ENCODE measurements at regions not wholly inside any gene's neighbourhood (a gene's known extent, or its start where the extent isn't known, plus 50 kb on each side); places are given as distances from the start of the nearest gene placed in this dataset.

DNA sequence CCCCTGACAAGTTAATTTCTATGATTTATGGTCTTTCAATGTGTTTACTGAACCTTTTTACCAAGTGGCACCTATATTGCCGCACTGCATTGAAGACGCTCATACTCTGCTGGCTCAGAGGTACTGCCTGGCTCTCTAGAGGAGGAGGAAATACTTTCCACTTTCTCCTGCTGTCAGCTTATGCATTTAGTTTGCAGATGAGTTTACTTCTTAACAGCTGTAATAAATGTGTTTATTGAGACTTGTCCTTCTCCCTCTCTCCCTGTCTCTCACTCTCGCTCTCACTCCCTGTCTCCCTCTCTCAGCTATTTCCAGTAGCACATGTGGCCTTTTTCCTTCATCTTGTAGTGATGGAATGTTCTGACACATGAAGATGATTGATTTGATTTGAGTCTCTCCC is 60.3 kb upstream of the SPATA13 start:
- Histone ChIP-seq H3K4me2 (ENCODE audit: low read length) (no peak overlapping the region), H4K20me1 (ENCODE audit: insufficient read depth, low read length) (no peaks in the 10 kb centered on the region), H3K9me3 (ENCODE audit: insufficient read depth, low read depth, low read length) (no peaks in the 10 kb centered on the region), H3K36me3 (ENCODE audit: insufficient read depth, low read length) (no peaks in the 10 kb centered on the region), H3K27ac (ENCODE audit: low read depth, low read length) (no peak overlapping the region), H3K79me2 (ENCODE audit: insufficient read depth, low read length) (no peaks in the 10 kb centered on the region), H3K4me1 (ENCODE audit: insufficient read depth, low read length) (no peaks in the 10 kb centered on the region), H3K9ac (ENCODE audit: low read length) (no peak overlapping the region), H3K4me3 (ENCODE audit: insufficient read depth, low read depth, low read length) (no peak overlapping the region), H2AFZ (ENCODE audit: low read depth, low read length) (no peak overlapping the region), H3K27me3 (ENCODE audit: insufficient read depth, low read length) (peaks cover 5% of the 10 kb centered on the region)
- no peaks in the 10 kb centered on the region for H3K36me3 Mint-ChIP-seq (ENCODE audit: low read depth, unreplicated experiment)
- no peaks in the 10 kb centered on the region for H3K27me3 Mint-ChIP-seq (ENCODE audit: low read depth, unreplicated experiment)
- peaks cover 15% of the 10 kb centered on the region for H3K4me1 Mint-ChIP-seq (ENCODE audit: low read depth, unreplicated experiment)
- no peak for FAIRE-seq
- H3K4me3 Mint-ChIP-seq (ENCODE audit: unreplicated experiment): no peak overlapping the region
- no peak for DNase-seq (ENCODE audit: low read depth)
- H3K27ac Mint-ChIP-seq (ENCODE audit: unreplicated experiment): no peak overlapping the region
- H3K9me3 Mint-ChIP-seq (ENCODE audit: unreplicated experiment): no peaks in the 10 kb centered on the region
- TF ChIP-seq CTCF (IDR thresholded peaks at IDR 0.05; ENCODE audit: insufficient read depth, low read depth, low read length) (no peak), EZH2 (IDR thresholded peaks at IDR 0.05; ENCODE audit: insufficient read depth, low read length) (no peak)

DNA sequence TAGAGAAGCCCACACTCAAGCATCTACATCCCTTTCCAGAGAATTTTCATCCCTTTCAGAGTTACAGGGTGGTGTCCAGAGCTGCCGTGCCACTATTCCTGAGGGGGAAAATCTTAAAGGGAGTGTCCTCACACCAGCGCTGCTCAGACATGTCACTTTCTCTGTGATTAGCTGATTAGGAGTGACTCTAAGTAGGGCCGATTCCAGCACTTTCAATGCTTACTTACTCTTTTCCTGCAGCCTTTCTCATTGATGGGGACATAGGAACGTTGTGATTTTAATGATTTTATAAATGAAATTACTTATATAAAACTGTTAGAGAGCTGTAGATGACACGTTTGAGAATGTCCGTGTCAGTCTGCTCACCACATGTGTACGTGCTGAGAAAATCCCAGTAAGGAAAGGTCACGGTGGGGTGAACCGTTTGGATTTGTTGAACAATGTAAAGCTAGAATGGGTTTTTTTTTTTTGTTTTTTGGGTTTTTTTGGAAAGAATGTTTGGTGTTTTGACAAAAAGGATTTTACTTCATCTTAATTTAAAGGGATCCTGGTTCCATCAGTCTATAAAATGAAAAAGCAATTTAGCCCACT is 56.6 kb upstream of the SPATA13 start:
- H3K4me3 Mint-ChIP-seq (ENCODE audit: unreplicated experiment): no peak overlapping the region
- H3K36me3 ChIP-seq (ENCODE audit: insufficient read depth, low read length): no peaks in the 10 kb centered on the region
- no peaks in the 10 kb centered on the region for H3K36me3 Mint-ChIP-seq (ENCODE audit: low read depth, unreplicated experiment)
- H3K4me1 ChIP-seq (ENCODE audit: insufficient read depth, low read length): peaks cover 4% of the 10 kb centered on the region
- no peak overlapping the region for H3K27ac Mint-ChIP-seq (ENCODE audit: unreplicated experiment)
- H3K4me3 ChIP-seq (ENCODE audit: insufficient read depth, low read depth, low read length): no peak overlapping the region
- TF ChIP-seq CTCF (IDR thresholded peaks at IDR 0.05; ENCODE audit: insufficient read depth, low read depth, low read length): no peak
- TF ChIP-seq EZH2 (IDR thresholded peaks at IDR 0.05; ENCODE audit: insufficient read depth, low read length): no peak
- peaks cover 2% of the 10 kb centered on the region for H3K27me3 Mint-ChIP-seq (ENCODE audit: low read depth, unreplicated experiment)
- DNase-seq (ENCODE audit: low read depth): no peak
- H3K4me2 ChIP-seq (ENCODE audit: low read length): no peak overlapping the region
- H3K27me3 ChIP-seq (ENCODE audit: insufficient read depth, low read length): peaks cover 5% of the 10 kb centered on the region
- H3K9ac ChIP-seq (ENCODE audit: low read length): no peak overlapping the region
- no peaks in the 10 kb centered on the region for H3K9me3 ChIP-seq (ENCODE audit: insufficient read depth, low read depth, low read length)
- H4K20me1 ChIP-seq (ENCODE audit: insufficient read depth, low read length): no peaks in the 10 kb centered on the region
- H3K79me2 ChIP-seq (ENCODE audit: insufficient read depth, low read length): no peaks in the 10 kb centered on the region
- no peak overlapping the region for H2AFZ ChIP-seq (ENCODE audit: low read depth, low read length)
- no peak overlapping the region for H3K27ac ChIP-seq (ENCODE audit: low read depth, low read length)
- FAIRE-seq: no peak
- H3K4me1 Mint-ChIP-seq (ENCODE audit: low read depth, unreplicated experiment): no peaks in the 10 kb centered on the region
- no peaks in the 10 kb centered on the region for H3K9me3 Mint-ChIP-seq (ENCODE audit: unreplicated experiment)

DNA sequence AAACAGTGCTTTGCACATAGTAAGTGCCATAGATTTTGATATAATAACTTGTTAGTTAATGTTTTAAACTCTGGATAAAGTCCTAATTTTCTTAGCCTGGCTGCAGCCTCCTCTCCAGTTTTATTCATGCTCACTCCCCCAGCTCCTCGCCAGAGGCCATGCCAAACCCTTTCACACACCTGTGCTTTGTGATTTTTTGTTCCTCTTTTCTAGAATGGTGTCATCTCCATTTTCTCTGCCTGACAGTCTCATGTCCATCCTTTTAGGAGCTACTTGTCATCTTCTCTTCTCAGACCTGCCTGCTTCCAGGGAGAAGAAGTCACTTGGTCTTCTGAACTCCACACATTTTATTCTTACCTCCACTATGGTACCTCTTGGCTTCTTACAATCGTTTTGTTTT is 55.8 kb upstream of the SPATA13 start:
- Mint-ChIP-seq H3K4me1 (ENCODE audit: low read depth, unreplicated experiment) (no peaks in the 10 kb centered on the region), H3K27ac (ENCODE audit: unreplicated experiment) (no peak overlapping the region), H3K9me3 (ENCODE audit: unreplicated experiment) (peaks cover 2% of the 10 kb centered on the region), H3K27me3 (ENCODE audit: low read depth, unreplicated experiment) (peaks cover 2% of the 10 kb centered on the region), H3K36me3 (ENCODE audit: low read depth, unreplicated experiment) (no peaks in the 10 kb centered on the region), H3K4me3 (ENCODE audit: unreplicated experiment) (no peak overlapping the region)
- no peaks in the 10 kb centered on the region for H4K20me1 ChIP-seq (ENCODE audit: insufficient read depth, low read length)
- H3K27ac ChIP-seq (ENCODE audit: low read depth, low read length): no peak overlapping the region
- H2AFZ ChIP-seq (ENCODE audit: low read depth, low read length): no peak overlapping the region
- no peaks in the 10 kb centered on the region for H3K36me3 ChIP-seq (ENCODE audit: insufficient read depth, low read length)
- TF ChIP-seq EZH2 (IDR thresholded peaks at IDR 0.05; ENCODE audit: insufficient read depth, low read length) (no peak), CTCF (IDR thresholded peaks at IDR 0.05; ENCODE audit: insufficient read depth, low read depth, low read length) (no peak)
- peaks cover 5% of the 10 kb centered on the region for H3K27me3 ChIP-seq (ENCODE audit: insufficient read depth, low read length)
- no peak for FAIRE-seq
- no peak overlapping the region for H3K4me2 ChIP-seq (ENCODE audit: low read length)
- peaks cover 4% of the 10 kb centered on the region for H3K4me1 ChIP-seq (ENCODE audit: insufficient read depth, low read length)
- H3K79me2 ChIP-seq (ENCODE audit: insufficient read depth, low read length): no peaks in the 10 kb centered on the region
- H3K4me3 ChIP-seq (ENCODE audit: insufficient read depth, low read depth, low read length): no peak overlapping the region
- no peak overlapping the region for H3K9ac ChIP-seq (ENCODE audit: low read length)
- H3K9me3 ChIP-seq (ENCODE audit: insufficient read depth, low read depth, low read length): no peaks in the 10 kb centered on the region
- no peak for DNase-seq (ENCODE audit: low read depth)

Measured in astrocyte (in vitro differentiated cells and primary cell).